ENCODE measurements at regions not wholly inside any gene's neighbourhood (a gene's known extent, or its start where the extent isn't known, plus 50 kb on each side); places are given as distances from the start of the nearest gene placed in this dataset.
A peak's percentile ranks its signal among the peaks of the same experiment; 100 is the strongest.

DNA sequence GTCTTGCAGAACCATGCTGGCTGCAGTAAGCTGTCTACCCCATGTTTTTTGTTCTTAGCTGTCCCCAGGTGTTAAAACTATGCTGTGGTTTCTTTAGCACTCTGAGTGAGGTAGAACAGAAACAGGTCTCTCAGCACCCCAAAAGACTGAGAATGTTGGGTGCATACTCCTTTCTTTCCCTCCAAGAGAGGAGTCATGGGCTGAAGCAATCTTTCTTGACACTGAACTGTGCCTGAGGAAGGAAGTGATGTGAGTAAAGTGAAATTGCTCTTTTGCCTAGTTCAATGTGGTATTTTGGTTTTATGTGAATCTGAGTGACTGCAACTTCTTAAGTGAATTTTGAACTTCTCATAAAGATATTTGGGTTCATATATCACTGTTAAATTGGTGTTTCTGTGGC, 138.0 kb upstream of the MCHR2 start:
- CTCF ChIA-PET: interaction anchor here (0.6 to 1.6 kb wide), 4 partner anchors 11 to 343 kb away, joined by 3 to 5 read pairs (median 4); no protein-coding TSS in a partner anchor
- H3K4me1 Mint-ChIP-seq (ENCODE audit: insufficient read depth, unreplicated experiment): no peaks in the 10 kb centered on the region
- H3K27me3 Mint-ChIP-seq (ENCODE audit: insufficient read depth, unreplicated experiment): no peaks in the 10 kb centered on the region
- H3K27ac Mint-ChIP-seq (ENCODE audit: low read depth, unreplicated experiment): no peak overlapping the region
- H3K4me3 Mint-ChIP-seq (ENCODE audit: unreplicated experiment): no peak overlapping the region
- intact Hi-C loops (cut with micrococcal nuclease): no loop called here
- no peaks in the 10 kb centered on the region for H3K36me3 Mint-ChIP-seq (ENCODE audit: insufficient read depth, unreplicated experiment)
- POLR2A ChIA-PET: no interaction called here
- no TSS peak for BruUV-seq (replicated peaks)
- H3K9me3 Mint-ChIP-seq (ENCODE audit: unreplicated experiment): no peaks in the 10 kb centered on the region
- TF ChIP-seq, protein P1, sequence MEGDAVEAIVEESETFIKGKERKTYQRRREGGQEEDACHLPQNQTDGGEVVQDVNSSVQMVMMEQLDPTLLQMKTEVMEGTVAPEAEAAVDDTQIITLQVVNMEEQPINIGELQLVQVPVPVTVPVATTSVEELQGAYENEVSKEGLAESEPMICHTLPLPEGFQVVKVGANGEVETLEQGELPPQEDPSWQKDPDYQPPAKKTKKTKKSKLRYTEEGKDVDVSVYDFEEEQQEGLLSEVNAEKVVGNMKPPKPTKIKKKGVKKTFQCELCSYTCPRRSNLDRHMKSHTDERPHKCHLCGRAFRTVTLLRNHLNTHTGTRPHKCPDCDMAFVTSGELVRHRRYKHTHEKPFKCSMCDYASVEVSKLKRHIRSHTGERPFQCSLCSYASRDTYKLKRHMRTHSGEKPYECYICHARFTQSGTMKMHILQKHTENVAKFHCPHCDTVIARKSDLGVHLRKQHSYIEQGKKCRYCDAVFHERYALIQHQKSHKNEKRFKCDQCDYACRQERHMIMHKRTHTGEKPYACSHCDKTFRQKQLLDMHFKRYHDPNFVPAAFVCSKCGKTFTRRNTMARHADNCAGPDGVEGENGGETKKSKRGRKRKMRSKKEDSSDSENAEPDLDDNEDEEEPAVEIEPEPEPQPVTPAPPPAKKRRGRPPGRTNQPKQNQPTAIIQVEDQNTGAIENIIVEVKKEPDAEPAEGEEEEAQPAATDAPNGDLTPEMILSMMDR (IDR thresholded peaks at IDR 0.05; ENCODE audit: unreplicated experiment): no peak
- no peak for DNase-seq (ENCODE audit: unreplicated experiment)

DNA sequence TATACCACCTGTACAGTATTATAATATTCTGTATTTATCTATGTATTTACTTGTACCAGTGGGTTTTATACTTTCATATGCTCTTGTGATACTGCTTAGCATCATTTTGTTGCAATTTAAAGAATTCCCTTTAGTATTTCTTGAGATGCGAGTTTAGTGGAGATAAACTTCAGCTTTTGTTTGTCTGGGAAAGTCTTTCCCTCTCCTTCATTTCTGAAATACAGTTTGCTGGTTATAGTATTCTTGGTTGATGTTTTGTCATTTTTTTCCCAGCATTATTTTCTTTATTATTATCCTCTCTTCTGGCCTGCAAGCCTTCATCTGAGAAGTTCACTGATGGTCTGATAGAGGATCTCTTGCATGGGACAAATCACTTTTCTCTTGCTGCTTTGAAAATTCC, 136.6 kb upstream of the MCHR2 start:
- H3K4me1 Mint-ChIP-seq (ENCODE audit: insufficient read depth, unreplicated experiment): no peaks in the 10 kb centered on the region
- H3K27me3 Mint-ChIP-seq (ENCODE audit: insufficient read depth, unreplicated experiment): no peaks in the 10 kb centered on the region
- no peak for DNase-seq (ENCODE audit: unreplicated experiment)
- H3K36me3 Mint-ChIP-seq (ENCODE audit: insufficient read depth, unreplicated experiment): no peaks in the 10 kb centered on the region
- intact Hi-C loops (cut with micrococcal nuclease): no loop called here
- H3K9me3 Mint-ChIP-seq (ENCODE audit: unreplicated experiment): no peaks in the 10 kb centered on the region
- H3K4me3 Mint-ChIP-seq (ENCODE audit: unreplicated experiment): no peak overlapping the region
- CTCF ChIA-PET: interaction anchor here (1.6 to 2.4 kb wide), 2 partner anchors 9 to 14 kb away, joined by 5 to 9 read pairs; no protein-coding TSS in a partner anchor
- TF ChIP-seq, protein P1 (IDR thresholded peaks at IDR 0.05; ENCODE audit: unreplicated experiment): no peak
- BruUV-seq (replicated peaks): no TSS peak
- POLR2A ChIA-PET: interaction anchor here (0.6 kb wide), 1 partner anchor 20 kb away, joined by 4 read pairs; no protein-coding TSS in a partner anchor
- no peak overlapping the region for H3K27ac Mint-ChIP-seq (ENCODE audit: low read depth, unreplicated experiment)

DNA sequence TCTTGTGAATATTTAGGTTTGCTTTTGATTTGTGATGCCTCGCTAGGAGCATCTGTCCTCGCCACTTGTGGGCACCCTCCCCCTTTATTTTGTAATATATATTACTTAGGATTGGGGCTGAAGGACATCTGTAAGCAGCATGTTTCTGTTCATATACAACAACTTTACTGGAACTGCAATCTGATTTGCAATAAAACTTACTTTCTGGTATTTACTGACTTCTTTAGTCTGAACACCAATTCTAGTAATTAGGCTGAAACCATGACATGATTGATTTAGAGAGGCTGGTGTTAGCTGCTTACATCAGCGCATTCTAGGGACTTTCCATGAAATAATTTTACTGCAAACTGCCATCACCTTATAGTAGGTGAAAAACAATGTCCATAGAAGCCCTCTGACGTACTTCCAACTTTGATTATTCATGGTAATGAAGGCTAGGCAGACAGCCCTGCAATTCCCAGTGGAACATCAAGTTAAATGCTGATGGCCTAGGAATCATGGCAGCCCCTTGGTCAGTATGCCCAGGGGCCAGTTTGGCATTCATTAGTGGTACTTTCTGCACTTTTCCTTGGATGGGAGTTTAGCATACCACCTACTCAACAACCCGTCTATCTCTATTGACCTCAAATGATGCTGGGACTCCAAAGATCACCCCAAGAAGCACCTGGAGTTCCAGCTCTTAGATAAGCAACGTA, 132.9 kb upstream of the MCHR2 start:
- no peaks in the 10 kb centered on the region for H3K9me3 Mint-ChIP-seq (ENCODE audit: unreplicated experiment)
- no peaks in the 10 kb centered on the region for H3K4me1 Mint-ChIP-seq (ENCODE audit: insufficient read depth, unreplicated experiment)
- peak; percentile 5 for DNase-seq (ENCODE audit: unreplicated experiment)
- no peaks in the 10 kb centered on the region for H3K36me3 Mint-ChIP-seq (ENCODE audit: insufficient read depth, unreplicated experiment)
- no TSS peak for BruUV-seq (replicated peaks)
- ChIA-PET POLR2A (interaction anchor here (0.6 kb wide), 1 partner anchor 26 kb away, joined by 3 read pairs; no protein-coding TSS in a partner anchor), CTCF (interaction anchor here (0.6 to 1.3 kb wide), 3 partner anchors 19 to 460 kb away, joined by 3 read pairs; no protein-coding TSS in a partner anchor)
- H3K4me3 Mint-ChIP-seq (ENCODE audit: unreplicated experiment): no peak overlapping the region
- TF ChIP-seq, protein P1 (IDR thresholded peaks at IDR 0.05; ENCODE audit: unreplicated experiment): no peak
- H3K27ac Mint-ChIP-seq (ENCODE audit: low read depth, unreplicated experiment): no peak overlapping the region
- H3K27me3 Mint-ChIP-seq (ENCODE audit: insufficient read depth, unreplicated experiment): no peaks in the 10 kb centered on the region
- intact Hi-C loops (cut with micrococcal nuclease): no loop called here

DNA sequence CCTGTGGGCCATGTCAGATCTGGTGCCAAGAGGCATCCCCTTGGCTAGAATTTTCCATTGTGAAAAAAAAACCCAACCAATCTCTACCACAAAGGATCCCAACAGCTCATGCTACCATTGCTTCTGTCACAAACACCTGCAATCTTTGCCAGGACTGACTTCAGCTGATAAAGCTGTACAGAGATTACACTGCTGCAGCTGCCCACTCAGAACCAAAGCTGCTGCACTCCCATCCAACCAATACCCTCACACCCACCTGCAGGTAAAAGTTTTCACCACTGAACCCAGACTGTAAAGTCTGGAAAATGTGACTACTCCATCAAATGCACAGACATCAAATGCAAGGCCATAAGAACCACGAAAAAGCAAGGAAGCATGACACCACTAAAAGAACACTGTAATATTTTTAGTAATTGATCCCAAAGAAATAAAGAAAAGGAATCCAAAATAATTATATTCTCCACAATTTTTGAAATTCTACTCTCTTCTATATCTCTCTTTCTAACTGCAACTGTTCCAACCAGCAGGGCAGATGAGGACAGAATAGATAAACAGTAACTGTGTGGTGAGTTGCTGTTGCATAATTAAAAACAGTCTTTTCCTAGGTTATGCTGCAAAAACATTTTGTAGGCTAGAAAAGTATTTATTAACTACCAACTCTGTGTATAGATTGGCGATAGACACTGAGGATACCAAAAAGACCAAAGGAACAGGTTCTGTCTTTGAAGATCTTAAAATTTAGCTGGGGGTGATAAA, 128.0 kb upstream of the MCHR2 start:
- Mint-ChIP-seq H3K4me1 (ENCODE audit: insufficient read depth, unreplicated experiment) (no peaks in the 10 kb centered on the region), H3K27me3 (ENCODE audit: insufficient read depth, unreplicated experiment) (no peaks in the 10 kb centered on the region), H3K9me3 (ENCODE audit: unreplicated experiment) (no peaks in the 10 kb centered on the region), H3K27ac (ENCODE audit: low read depth, unreplicated experiment) (no peak overlapping the region), H3K4me3 (ENCODE audit: unreplicated experiment) (no peak overlapping the region), H3K36me3 (ENCODE audit: insufficient read depth, unreplicated experiment) (no peaks in the 10 kb centered on the region)
- no TSS peak for BruUV-seq (replicated peaks)
- POLR2A ChIA-PET: interaction anchor here (0.6 kb wide), 1 partner anchor 469 kb away, joined by 3 read pairs; no protein-coding TSS in a partner anchor
- intact Hi-C loops (cut with micrococcal nuclease): no loop called here
- CTCF ChIA-PET: interaction anchor here (0.7 to 4.1 kb wide), 8 partner anchors 9 to 598 kb away, joined by 3 to 29 read pairs (median 5); no protein-coding TSS in a partner anchor
- TF ChIP-seq, protein P1 (IDR thresholded peaks at IDR 0.05; ENCODE audit: unreplicated experiment): no peak
- DNase-seq (ENCODE audit: unreplicated experiment): no peak

All from MCF 10A (cell line).